Hematopoietic multipotent progenitor cell treated with erythropoietin and hydrocortisone succinate and interleukin-3 and kit ligand, for 17 days (in vitro differentiated cells): ENCODE measurements at regions not wholly inside any gene's neighbourhood (a gene's known extent, or its start where the extent isn't known, plus 50 kb on each side); places are given as distances from the start of the nearest gene placed in this dataset.

Experiments used
- DNase-seq: peaks from one replicate; pipeline ENCODE4 v3.0.0-alpha.2; 2015; ENCODE audit warnings: low spot score

DNA sequence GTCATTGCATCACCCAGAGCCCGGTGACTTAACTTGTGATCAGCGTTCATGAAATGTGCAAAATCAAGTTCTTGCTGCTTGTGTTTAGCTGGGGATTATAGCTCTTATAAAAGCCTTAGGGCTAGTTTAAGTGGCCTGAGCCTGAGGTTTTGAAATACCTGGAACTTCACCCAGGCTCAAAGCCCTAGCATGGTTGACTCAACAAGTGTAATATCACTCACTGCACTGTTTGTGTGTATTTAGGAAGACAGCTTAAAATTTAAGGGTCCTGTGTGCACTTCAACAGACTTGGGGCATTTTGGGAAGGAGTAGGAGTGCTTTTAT is 489.5 kb downstream of the GATA3 start:
- DNase-seq, result no peak

DNA sequence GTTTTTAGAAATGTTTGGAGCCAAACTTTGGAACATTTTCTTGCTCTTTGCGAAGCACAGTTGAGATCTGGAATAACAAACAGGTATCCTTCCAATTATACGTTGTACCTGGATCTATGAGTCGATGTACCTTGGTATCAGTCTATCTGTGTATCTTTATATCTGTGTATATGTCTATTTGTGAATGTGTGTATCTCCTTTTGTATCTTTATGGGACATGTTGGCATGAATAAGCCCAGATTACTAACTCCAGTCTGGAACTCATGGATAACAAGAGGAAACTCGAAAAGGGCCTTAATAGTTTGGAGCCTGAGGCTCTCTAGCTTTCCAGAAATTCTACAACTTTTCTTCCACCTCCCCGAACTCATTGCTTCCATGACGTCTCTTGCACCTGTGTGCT is 490.0 kb downstream of the GATA3 start:
- DNase-seq, result no peak

DNA sequence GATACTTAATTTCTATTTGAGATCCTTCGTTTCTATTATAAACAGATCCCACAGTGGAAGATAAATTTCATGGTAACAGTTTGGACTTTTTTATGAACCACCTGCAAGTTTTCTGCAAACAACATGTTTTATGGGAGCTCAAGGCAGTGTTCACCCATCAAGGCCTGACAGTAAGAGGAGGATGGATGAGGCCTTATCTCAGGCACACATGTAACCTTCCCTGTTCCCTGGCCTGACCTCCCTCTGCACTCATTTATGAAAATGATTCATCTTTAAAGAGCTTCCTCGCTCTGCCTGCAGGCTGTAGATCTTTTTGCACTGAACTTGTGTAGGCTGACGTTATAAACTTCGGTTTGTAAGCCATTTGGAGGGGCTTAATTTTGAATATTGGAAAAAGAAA is 500.1 kb downstream of the GATA3 start:
- DNase-seq, result no peak

DNA sequence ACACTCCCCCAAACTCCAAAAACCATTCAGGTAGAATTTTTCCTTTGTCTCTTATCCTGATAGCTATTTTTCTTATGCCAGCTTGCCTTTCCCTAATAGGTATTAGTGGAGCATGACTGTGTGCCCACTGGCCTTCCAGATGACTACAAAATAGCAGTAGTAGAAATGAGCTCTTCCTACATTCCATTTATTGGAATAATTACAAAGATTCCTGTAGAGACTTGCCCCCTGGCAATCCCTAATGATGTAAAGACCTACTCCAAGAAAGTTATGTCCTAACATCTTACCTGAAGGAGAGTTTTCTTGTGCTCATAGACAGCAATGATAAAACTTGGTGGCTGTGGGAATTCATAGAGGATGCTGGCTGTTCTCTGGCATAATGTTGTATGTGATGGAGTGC is 501.8 kb downstream of the GATA3 start:
- DNase-seq, result no peak

DNA sequence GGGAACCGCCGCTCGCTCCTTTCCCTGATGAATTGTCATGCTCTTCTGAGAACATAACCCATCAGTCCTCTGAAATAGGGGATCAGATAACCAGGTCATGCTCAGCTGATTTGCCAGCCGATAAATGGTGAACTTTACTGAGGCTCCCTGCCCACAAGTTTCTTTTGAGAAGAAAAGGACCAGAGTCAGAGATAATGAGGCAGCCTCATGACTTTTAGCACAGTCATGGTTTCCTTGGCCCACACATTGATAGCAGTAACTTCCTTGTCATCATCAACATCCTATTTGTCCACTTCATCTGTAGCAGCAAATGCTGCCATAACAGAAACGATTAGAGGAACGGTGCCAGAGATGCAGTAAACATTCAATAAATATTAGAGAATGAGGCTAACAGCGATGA is 509.0 kb downstream of the GATA3 start:
- no peak for DNase-seq

DNA sequence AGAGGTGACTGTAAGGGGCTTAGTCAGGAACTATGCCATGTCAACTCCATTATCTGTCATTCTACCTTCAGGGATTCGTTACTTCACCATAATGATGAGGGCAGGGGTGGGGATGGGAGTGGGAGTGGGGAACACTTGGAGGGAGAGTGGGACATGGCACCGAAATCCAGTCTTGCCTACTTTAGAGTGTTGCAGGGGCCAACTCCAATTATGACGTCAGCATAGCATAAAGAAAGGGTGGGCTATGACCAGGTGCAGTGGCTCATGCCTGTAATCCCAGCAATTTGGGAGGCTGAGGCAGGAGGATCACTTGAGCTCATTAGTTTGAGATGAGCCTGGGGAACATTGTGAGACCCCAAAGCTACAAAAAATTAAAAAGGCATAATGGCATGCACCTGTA is 512.2 kb downstream of the GATA3 start:
- no peak for DNase-seq

DNA sequence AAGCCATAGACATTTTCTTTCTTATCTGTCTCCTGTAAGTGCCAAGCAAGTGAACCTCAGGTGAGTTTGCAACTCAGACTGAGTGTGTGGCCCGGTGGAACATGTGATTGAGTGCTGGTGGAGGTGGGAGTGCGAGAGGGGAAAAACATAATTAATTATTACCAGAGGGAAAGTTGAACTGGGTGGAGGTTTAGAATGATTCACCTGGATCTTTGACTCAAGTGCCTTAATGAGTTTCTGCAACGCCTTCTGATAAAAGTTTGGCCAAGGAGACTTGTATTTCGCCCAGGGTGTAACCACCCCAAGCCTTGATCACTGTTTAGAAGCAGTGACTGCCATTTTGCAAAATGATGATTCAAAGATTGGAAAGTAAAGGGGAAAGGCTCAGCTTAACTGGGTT is 513.9 kb downstream of the GATA3 start:
- no peak for DNase-seq

- no peak for DNase-seq
Observed at GRCh38 chr10:8575620-8576019, 521.1 kb downstream of the GATA3 start.

DNA sequence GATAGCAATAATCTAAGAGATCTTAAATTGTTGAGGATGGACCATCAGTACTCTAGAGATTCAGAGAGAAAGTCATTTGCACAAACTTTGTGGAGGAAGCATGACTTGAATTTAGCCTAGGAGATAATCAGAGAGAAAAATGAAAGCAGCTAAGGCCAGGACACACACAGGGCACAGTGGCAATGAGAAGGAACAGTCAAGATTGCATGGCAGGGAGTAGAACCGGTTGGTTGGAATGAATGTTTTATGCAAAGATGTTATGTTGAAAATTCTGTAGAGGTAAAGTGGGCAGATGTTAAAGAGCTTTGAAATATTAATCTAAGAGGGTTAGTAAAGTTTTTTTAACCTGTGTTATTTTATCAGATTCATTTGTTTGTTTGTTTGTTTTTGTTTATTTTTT is 521.8 kb downstream of the GATA3 start:
- no peak for DNase-seq

GRCh38 chr10:8576911-8577310 is 522.4 kb downstream of the GATA3 start:
- DNase-seq, result no peak

GRCh38 chr10:8577686-8578085 is 523.2 kb downstream of the GATA3 start:
- no peak for DNase-seq

- no peak for DNase-seq
Observed at GRCh38 chr10:8581521-8582225, 527.2 kb downstream of the GATA3 start.

- DNase-seq, result no peak
Observed at GRCh38 chr10:8583096-8583495, 528.6 kb downstream of the GATA3 start.

GRCh38 chr10:8584666-8585065 is 530.2 kb downstream of the GATA3 start:
- DNase-seq, result no peak

- DNase-seq, result no peak
Observed at GRCh38 chr10:8586504-8586903, 532.0 kb downstream of the GATA3 start.

DNA sequence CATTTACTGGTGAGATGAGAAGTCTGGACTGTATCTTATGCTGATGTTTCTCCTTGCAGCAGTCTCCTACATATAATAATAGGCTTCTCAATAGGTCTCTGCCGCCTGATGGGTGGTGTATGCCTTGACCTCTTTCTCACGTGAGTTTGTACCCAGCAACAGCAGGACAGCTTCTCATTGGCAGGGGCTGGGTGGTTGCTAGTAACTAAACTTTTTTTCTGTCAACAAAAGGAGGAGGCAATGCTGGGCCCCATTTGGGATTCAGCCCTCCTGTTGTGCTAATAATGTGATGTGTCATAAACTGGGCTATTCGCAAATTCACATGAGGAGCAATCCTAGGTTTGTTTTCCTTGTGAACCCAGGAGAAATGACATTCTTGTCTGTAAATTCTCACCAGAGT is 533.6 kb downstream of the GATA3 start:
- DNase-seq, result no peak

GRCh38 chr10:8590518-8590917 is 536.0 kb downstream of the GATA3 start:
- no peak for DNase-seq

- no peak for DNase-seq
Observed at GRCh38 chr10:8591640-8592039, 537.2 kb downstream of the GATA3 start.

DNA sequence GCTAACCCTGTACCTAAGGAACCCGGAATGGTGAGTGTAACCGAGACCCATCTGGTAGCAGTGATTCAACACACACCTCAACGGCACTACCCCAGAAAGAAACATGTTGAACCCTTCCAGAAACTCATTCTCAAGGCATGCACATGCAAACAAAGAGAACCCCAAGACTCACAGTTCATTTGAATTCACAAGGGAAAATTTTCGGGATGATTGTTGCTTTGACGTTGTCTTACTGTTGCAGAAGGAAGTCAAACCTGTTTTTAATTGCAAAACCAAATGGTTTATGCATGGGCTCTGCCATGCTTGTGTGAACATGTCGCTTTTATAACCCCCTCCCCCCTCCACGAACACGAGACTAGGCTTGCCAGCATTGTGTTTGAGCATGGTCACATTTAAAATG is 539.7 kb downstream of the GATA3 start:
- DNase-seq, result no peak

- no peak for DNase-seq
Observed at GRCh38 chr10:8594711-8595110, 540.2 kb downstream of the GATA3 start.

DNA sequence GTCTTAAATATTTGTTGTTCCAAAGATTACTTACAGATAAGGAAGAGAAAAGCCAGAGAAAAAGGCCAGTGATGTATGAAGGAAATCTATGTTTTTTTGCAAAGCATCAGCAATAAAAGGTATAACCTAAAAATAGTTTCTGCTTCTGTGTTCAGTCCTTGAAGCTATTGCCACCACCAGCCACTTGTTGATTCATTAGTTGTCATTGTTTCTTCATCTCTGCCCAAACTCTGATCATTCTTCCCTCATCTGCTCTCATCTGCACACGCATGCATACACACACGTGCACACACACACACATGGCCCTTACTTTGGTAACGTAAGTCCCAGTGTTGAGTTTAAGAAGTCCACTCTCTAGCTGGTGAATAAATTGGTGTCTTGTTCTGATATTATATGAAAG is 540.7 kb downstream of the GATA3 start:
- DNase-seq, result no peak

GRCh38 chr10:8596929-8597472 is 542.5 kb downstream of the GATA3 start:
- no peak for DNase-seq

DNA sequence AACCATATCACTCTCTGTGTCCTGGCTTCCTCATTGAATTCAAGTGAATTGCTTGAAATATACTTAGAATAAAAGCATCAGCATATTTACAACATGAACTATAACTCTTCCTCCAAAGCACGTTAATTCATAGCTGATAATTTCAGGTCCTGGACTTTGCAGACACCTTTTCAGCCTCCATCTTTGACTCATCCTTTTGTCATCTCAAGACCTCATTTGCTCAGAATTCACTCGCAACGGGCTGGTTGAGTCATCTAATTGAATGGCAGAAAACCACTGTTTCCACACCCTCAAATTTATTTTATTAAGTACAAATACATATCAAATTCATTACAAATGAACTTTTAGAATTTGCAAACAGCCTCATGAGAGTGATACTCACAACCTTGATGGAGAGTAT is 545.7 kb downstream of the GATA3 start:
- DNase-seq, result no peak

GRCh38 chr10:8602821-8603220 is 548.3 kb downstream of the GATA3 start:
- DNase-seq, result no peak
